Breast epithelium (tissue), 4 donors: ENCODE measurements at regions not wholly inside any gene's neighbourhood (a gene's known extent, or its start where the extent isn't known, plus 50 kb on each side); places are given as distances from the start of the nearest gene placed in this dataset.

ENCODE experiments used
- DNase-seq, 2 donors: peaks; one replicate each; pipeline ENCODE4 v3.0.0-alpha.2; 2019; ENCODE audit warnings: low spot score in 2 of 2
- H3K27ac ChIP-seq, 2 donors: fragments of 200-600 bp; sonication (generic) in 1 of 2; one replicate each; pipeline ENCODE4 v1.5.1; 2016 to 2019; ENCODE audit warnings: mild to moderate bottlenecking in 1 of 2
- H3K27me3 ChIP-seq, 2 donors: fragments of 200-600 bp; sonication (generic) in 1 of 2; one replicate each; pipeline versions ENCODE4 v1.5.1 to v1.6.0; 2017 to 2019; ENCODE audit warnings: control low read depth in 1 of 2, mild to moderate bottlenecking in 1 of 2
- H3K36me3 ChIP-seq: fragments of 200-600 bp; one replicate; pipeline ENCODE4 v1.5.1; 2019
- H3K4me1 ChIP-seq, 2 donors: fragments of 200-600 bp; sonication (generic); one replicate each; pipeline ENCODE4 v1.5.1; 2016 to 2019; ENCODE audit warnings: control low read depth in 1 of 2
- H3K4me3 ChIP-seq, 3 donors: fragments of 200-600 bp; sonication (generic); 1 replicate in 2 of 3; 2 replicates in 1 of 3; pipeline ENCODE4 v1.5.1; 2016 to 2019; ENCODE audit warnings: mild to moderate bottlenecking in 3 of 3, moderate library complexity in 2 of 3
- H3K9me3 ChIP-seq, 2 donors: fragments of 200-600 bp; sonication (generic) in 1 of 2; one replicate each; pipeline ENCODE4 v1.5.1; 2016 to 2019; ENCODE audit warnings: control low read depth in 1 of 2
- POLR2A ChIP-seq: fragments of 450-650 bp; IDR thresholded peaks from one replicate; pipeline ENCODE4 v1.6.1; 2016; ENCODE audit warnings: antibody characterized with exemption, mild to moderate bottlenecking, moderate library complexity
- POLR2AphosphoS5 ChIP-seq, 3 donors: sonication (generic); formaldehyde crosslinking; IDR thresholded peaks; one replicate each; pipeline ENCODE4 v1.6.1; 2017; ENCODE audit warnings: antibody characterized with exemption in 3 of 3
- intact Hi-C: fragments of 100-400 bp; cut with DNase I; formaldehyde crosslinking; loops from one replicate; pipeline ENCODE4 v1.15.1; 2023; ENCODE audit warnings: low total_unique reads
- TF ChIP-seq, protein P1 (sequence below), 3 donors: fragments of 450-650 bp; IDR thresholded peaks; one replicate each; pipeline ENCODE4 v1.5.1; 2016 to 2017; ENCODE audit warnings: antibody characterized with exemption in 3 of 3, mild to moderate bottlenecking in 3 of 3, moderate library complexity in 3 of 3

DNA sequence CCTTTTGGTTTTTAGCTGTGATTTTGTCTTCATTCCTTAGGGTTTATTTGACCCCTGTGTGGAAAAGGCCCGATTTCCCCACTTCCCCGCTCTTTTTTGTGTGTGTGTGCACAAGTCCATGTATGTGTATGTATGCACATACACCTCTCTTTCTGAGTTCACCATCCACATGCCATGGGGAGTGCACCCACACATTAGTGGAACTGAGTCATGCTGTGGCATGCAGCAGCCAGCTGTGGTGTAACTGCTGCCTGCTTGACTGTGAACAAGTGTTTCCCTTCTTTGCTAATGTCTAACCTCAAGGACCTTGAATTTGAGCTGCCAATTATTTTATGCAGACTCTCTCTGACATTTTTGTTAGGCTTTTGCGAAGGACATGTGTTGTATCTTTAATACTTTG is 434.9 kb upstream of the TPM1 start:
- intact Hi-C loops = no loop called here
- no peaks in the 10 kb centered on the region for H3K4me1 ChIP-seq
- DNase-seq = no peak
- H3K27ac ChIP-seq = no peak overlapping the region
- no peaks in the 10 kb centered on the region for H3K36me3 ChIP-seq
- no peaks in the 10 kb centered on the region for H3K27me3 ChIP-seq
- TF ChIP-seq, protein P1, sequence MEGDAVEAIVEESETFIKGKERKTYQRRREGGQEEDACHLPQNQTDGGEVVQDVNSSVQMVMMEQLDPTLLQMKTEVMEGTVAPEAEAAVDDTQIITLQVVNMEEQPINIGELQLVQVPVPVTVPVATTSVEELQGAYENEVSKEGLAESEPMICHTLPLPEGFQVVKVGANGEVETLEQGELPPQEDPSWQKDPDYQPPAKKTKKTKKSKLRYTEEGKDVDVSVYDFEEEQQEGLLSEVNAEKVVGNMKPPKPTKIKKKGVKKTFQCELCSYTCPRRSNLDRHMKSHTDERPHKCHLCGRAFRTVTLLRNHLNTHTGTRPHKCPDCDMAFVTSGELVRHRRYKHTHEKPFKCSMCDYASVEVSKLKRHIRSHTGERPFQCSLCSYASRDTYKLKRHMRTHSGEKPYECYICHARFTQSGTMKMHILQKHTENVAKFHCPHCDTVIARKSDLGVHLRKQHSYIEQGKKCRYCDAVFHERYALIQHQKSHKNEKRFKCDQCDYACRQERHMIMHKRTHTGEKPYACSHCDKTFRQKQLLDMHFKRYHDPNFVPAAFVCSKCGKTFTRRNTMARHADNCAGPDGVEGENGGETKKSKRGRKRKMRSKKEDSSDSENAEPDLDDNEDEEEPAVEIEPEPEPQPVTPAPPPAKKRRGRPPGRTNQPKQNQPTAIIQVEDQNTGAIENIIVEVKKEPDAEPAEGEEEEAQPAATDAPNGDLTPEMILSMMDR (IDR thresholded peaks at IDR 0.05) = no peak
- TF ChIP-seq POLR2A = no peak
- no peak for TF ChIP-seq POLR2AphosphoS5 (IDR thresholded peaks at IDR 0.05)
- no peak overlapping the region for H3K4me3 ChIP-seq
- H3K9me3 ChIP-seq = no peaks in the 10 kb centered on the region

DNA sequence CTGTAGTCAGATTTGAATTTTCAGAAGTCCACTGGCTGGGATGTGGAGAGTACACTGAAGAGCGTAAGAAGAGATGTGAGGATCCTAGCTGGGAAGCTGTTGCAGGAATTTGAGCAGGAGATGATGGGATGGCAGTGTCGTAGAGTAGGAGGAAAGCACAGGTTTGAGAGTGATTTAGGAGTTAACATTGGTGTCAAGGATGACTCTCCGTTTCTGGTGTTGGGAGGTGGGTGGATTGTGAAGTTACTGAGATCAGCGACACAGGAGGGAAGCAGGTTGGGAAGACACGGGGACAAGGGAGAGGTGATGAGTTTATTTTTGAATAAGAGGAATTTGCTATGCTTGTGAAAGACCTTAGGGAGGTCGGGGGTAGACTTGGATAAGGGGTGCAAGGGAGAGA is 434.2 kb upstream of the TPM1 start:
- Histone ChIP-seq H3K27ac (no peak overlapping the region), H3K27me3 (no peaks in the 10 kb centered on the region), H3K4me3 (no peak overlapping the region), H3K36me3 (no peaks in the 10 kb centered on the region), H3K4me1 (no peaks in the 10 kb centered on the region), H3K9me3 (no peaks in the 10 kb centered on the region)
- TF ChIP-seq, protein P1 (IDR thresholded peaks at IDR 0.05) = no peak
- TF ChIP-seq POLR2AphosphoS5 (IDR thresholded peaks at IDR 0.05) (no peak), POLR2A (no peak)
- intact Hi-C loops = no loop called here
- no peak for DNase-seq

DNA sequence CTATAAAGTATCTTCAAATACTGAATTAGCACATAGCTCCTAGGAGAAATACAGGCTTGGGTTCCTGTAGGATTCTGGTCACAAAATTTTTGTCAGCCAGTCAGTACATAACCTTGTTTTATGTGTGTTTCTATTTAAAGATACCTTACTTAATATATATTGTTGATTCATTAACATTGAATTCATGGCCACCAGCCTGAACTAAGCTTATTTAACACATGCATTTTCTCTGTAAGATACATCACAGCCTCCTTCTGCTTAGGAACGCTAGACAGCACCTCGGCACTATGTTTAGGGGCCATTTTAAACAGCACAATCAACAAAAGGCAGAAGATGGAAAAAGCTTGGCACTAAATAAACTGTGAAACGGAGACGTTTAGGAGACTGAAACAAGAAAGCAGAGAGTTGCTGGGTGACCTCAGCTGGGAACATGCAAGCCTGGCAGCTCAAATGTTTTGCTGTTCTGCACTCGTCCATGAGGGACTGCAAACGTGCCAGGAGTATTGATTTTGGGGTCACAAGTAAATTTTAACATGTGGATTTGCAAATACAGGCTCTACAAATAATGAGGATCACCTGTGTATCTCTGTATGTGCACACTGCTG is 432.2 kb upstream of the TPM1 start:
- Histone ChIP-seq H3K27ac (no peak overlapping the region), H3K36me3 (no peaks in the 10 kb centered on the region), H3K4me1 (no peaks in the 10 kb centered on the region), H3K4me3 (no peak overlapping the region), H3K9me3 (no peaks in the 10 kb centered on the region), H3K27me3 (no peaks in the 10 kb centered on the region)
- DNase-seq = no peak
- intact Hi-C loops = no loop called here
- TF ChIP-seq, protein P1 (IDR thresholded peaks at IDR 0.05) = no peak
- TF ChIP-seq POLR2A = no peak
- TF ChIP-seq POLR2AphosphoS5 (IDR thresholded peaks at IDR 0.05) = no peak

DNA sequence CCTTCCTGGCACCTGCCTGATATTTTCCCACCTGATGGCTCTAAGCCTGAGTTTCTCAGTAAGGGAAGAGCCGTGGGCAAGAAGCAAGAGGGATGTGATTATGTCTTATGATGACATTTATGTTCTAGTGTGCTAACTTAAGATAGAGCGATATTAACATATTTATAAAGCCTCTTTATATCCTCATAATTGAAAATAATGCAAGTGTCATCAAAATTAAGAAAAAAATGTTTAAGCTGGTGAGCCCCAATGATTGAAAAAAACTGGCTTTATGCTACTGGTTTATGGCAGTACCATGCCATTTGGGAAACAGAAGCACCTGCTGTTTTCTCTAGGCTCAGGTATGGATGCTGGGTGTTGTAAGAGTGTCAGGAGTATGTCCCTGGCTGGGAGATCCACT is 431.5 kb upstream of the TPM1 start:
- Histone ChIP-seq H3K36me3 (no peaks in the 10 kb centered on the region), H3K4me1 (no peaks in the 10 kb centered on the region), H3K4me3 (no peak overlapping the region), H3K9me3 (no peaks in the 10 kb centered on the region), H3K27ac (no peak overlapping the region), H3K27me3 (no peaks in the 10 kb centered on the region)
- TF ChIP-seq POLR2AphosphoS5 (IDR thresholded peaks at IDR 0.05) (no peak), POLR2A (no peak)
- TF ChIP-seq, protein P1 (IDR thresholded peaks at IDR 0.05) = no peak
- intact Hi-C loops = no loop called here
- DNase-seq = no peak

DNA sequence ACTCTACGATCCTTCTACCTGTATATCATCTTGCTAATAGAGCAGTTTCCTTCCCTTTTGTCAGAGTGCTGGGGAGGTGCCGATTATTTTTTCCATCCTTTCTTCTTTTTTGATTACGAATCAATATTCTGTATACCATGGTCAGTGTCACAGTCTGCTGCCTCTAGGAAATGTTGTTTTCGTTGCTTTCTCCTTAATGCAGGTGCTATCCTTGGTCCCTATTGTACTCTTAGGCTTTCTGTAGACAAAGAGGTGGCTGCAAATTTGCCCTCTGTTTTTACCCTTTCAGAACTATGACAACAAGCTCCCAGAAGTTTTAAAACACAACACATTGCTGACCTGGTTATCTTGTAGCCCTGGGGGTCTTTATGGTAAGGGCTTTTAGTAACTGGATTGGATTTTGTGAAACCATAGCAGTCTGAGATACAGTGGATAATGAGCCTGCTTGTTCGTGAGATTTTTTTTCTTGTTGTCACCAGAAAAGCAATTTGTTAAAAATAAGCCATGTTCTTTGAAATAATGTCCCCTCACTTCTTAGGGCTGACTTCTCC is 430.3 kb upstream of the TPM1 start:
- Histone ChIP-seq H3K36me3 (no peaks in the 10 kb centered on the region), H3K27ac (no peak overlapping the region), H3K4me3 (no peak overlapping the region), H3K27me3 (no peaks in the 10 kb centered on the region), H3K9me3 (no peaks in the 10 kb centered on the region), H3K4me1 (no peaks in the 10 kb centered on the region)
- TF ChIP-seq, protein P1 (IDR thresholded peaks at IDR 0.05) = no peak
- TF ChIP-seq POLR2AphosphoS5 (IDR thresholded peaks at IDR 0.05) = no peak
- TF ChIP-seq POLR2A = no peak
- DNase-seq = no peak
- intact Hi-C loops = no loop called here
